Naive thymus-derived CD4-positive, alpha-beta T cell (primary cell): ENCODE measurements at regions not wholly inside any gene's neighbourhood (a gene's known extent, or its start where the extent isn't known, plus 50 kb on each side); places are given as distances from the start of the nearest gene placed in this dataset.

ENCODE experiments used
- ATAC-seq: fragments of 150-1000 bp; cut with Tn5 transposase; 2 replicates; pipeline ENCODE4 v1.10.0; 2021; ENCODE audit warnings: mild to moderate bottlenecking, moderate library complexity
- CTCF ChIA-PET: fragments of 350-600 bp; sonication (Branson Sonifier 250); formaldehyde crosslinking; loops from one replicate; lab custom pipeline; 2021; ENCODE audit warnings: antibody characterized with exemption; lab: Charles Lee
- POLR2A ChIA-PET: fragments of 350-600 bp; sonication (Branson Sonifier 250); formaldehyde crosslinking; loops from one replicate; lab custom pipeline; 2021; ENCODE audit warnings: antibody characterized with exemption, inconsistent platforms; lab: Charles Lee
- DNase-seq, 9 donors: peaks; one replicate each; pipeline versions ENCODE4 v3.0.0 to v3.0.0-alpha.2; 2020 to 2022; ENCODE audit warnings: mixed read lengths in 1 of 9
- H3K27ac ChIP-seq: one replicate; pipeline ENCODE4 v1.7.0; 2013; ENCODE audit warnings: mild to moderate bottlenecking, low read depth, low read length, moderate library complexity
- H3K27me3 ChIP-seq, 2 donors: one replicate each; pipeline ENCODE4 v1.7.0; 2013; ENCODE audit warnings: low read length in 2 of 2, mild to moderate bottlenecking in 2 of 2, moderate library complexity in 2 of 2; ENCODE audit not compliant: control insufficient read depth in 2 of 2, insufficient read depth in 2 of 2
- H3K36me3 ChIP-seq, 3 experiments: 1 replicate in 2 of 3; 2 replicates in 1 of 3; pipeline ENCODE4 v1.7.0; 2013; ENCODE audit warnings: low read length in 3 of 3, mild to moderate bottlenecking in 3 of 3, moderate library complexity in 1 of 3; ENCODE audit not compliant: insufficient read depth in 3 of 3, control insufficient read depth in 2 of 3
- H3K4me1 ChIP-seq, 2 donors: one replicate each; pipeline ENCODE4 v1.7.0; 2013; ENCODE audit warnings: low read length in 2 of 2, mild to moderate bottlenecking in 2 of 2, moderate library complexity in 1 of 2; ENCODE audit not compliant: control insufficient read depth in 2 of 2, insufficient read depth in 2 of 2
- H3K4me3 ChIP-seq: 2 replicates; pipeline ENCODE4 v1.7.0; 2013; ENCODE audit warnings: mild to moderate bottlenecking, low read length
- H3K9me3 ChIP-seq, 3 experiments: 1 replicate in 2 of 3; 2 replicates in 1 of 3; pipeline ENCODE4 v1.7.0; 2013; ENCODE audit warnings: low read length in 3 of 3; ENCODE audit not compliant: control insufficient read depth in 2 of 3
- H3K27ac Mint-ChIP-seq, 9 donors: one replicate each; pipeline ENCODE4 v1.8.0; 2020 to 2022; ENCODE audit warnings: mixed read lengths in 9 of 9, mild to moderate bottlenecking in 8 of 9, moderate library complexity in 5 of 9, inconsistent platforms in 2 of 9
- H3K27me3 Mint-ChIP-seq, 5 donors: one replicate each; pipeline ENCODE4 v1.8.0; 2021 to 2022; ENCODE audit warnings: mixed read lengths in 5 of 5, mild to moderate bottlenecking in 1 of 5
- H3K36me3 Mint-ChIP-seq, 5 donors: one replicate each; pipeline ENCODE4 v1.8.0; 2020 to 2022; ENCODE audit warnings: mixed read lengths in 5 of 5, mild to moderate bottlenecking in 3 of 5, inconsistent platforms in 1 of 5
- H3K4me1 Mint-ChIP-seq, 7 donors: one replicate each; pipeline ENCODE4 v1.8.0; 2020 to 2022; ENCODE audit warnings: mixed read lengths in 7 of 7, mild to moderate bottlenecking in 3 of 7, inconsistent platforms in 1 of 7
- H3K4me3 Mint-ChIP-seq, 10 donors: one replicate each; pipeline ENCODE4 v1.8.0; 2020 to 2022; ENCODE audit warnings: mild to moderate bottlenecking in 10 of 10, mixed read lengths in 10 of 10, moderate library complexity in 6 of 10, inconsistent platforms in 2 of 10
- H3K9me3 Mint-ChIP-seq, 11 donors: one replicate each; pipeline ENCODE4 v1.8.0; 2020 to 2022; ENCODE audit warnings: mixed read lengths in 11 of 11, mild to moderate bottlenecking in 4 of 11, inconsistent platforms in 1 of 11, moderate library complexity in 1 of 11
- intact Hi-C, 2 donors: fragments of 100-400 bp; cut with micrococcal nuclease; formaldehyde crosslinking; loops; one replicate each; pipeline ENCODE4 v1.15.1; 2023

GRCh38 chr1:30353637-30354036 is 369.7 kb downstream of the MATN1 start:
- peaks cover 0 to 3% (median 0%) of the 10 kb centered on the region in 5 donors for H3K36me3 Mint-ChIP-seq
- Histone ChIP-seq H3K27me3 (peaks cover 0 to 3% of the 10 kb centered on the region in 2 donors), H3K27ac (no peak overlapping the region), H3K9me3 (no peaks in the 10 kb centered on the region), H3K4me3 (no peak overlapping the region), H3K4me1 (no peaks in the 10 kb centered on the region), H3K36me3 (no peaks in the 10 kb centered on the region)
- intact Hi-C loops = no loop called here
- CTCF ChIA-PET = no interaction called here
- H3K4me1 Mint-ChIP-seq = no peaks in the 10 kb centered on the region
- POLR2A ChIA-PET = no interaction called here
- peaks cover 0 to 10% (median 0%) of the 10 kb centered on the region in 11 donors for H3K9me3 Mint-ChIP-seq
- DNase-seq = no peak
- no peak overlapping the region for H3K4me3 Mint-ChIP-seq
- no peak overlapping the region for H3K27ac Mint-ChIP-seq
- ATAC-seq = no peak
- peaks cover 30 to 59% (median 49%) of the 10 kb centered on the region in 5 donors for H3K27me3 Mint-ChIP-seq

DNA sequence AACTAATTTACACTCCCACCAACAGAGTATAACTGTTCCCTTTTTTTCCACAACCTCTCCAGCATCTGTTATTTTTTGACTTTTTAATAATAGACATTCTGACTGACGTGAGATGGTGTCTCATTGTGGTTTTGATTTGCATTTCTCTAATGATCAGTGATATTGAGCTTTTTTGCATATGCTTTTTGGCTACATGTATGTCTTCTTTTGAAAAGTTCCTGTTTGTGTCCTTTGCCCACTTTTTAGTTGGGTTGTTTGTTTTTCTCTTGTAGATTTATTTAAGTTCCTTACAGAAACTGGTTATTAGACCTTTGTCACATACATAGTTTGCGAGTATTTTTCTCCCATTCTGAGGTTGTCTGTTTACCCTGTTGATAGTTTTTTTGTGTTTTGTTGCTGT is 375.2 kb downstream of the MATN1 start:
- CTCF ChIA-PET = no interaction called here

DNA sequence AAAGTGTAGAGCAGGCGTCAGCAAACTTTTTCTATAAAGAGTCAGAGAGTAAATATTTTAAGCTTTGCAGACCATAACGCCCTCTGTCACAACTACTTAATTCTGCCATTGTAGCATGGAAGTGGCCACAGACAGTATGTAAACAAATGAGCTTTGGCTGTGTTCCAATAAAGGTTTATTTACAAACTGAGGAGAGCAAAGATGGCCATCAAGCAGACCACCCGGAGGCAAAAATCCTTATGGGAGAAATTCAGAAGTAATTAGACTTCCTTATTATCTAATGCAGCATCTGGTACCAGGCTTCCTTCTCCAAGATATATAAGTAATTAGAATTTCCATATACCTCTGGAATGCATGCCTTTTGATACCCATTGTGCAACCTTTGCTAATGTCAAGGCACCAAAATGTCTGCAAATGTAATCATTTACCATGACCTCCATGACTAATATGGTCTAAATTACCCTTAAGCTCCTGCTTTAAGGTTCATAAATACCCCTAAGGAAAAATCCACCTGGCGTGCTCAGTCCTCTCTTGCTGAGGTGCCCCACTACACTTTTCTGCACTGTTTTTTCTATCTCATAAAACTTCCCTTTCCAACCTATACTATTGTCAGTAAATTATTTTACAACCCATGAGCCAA is 377.8 kb downstream of the MATN1 start:
- Mint-ChIP-seq H3K27ac (no peak overlapping the region), H3K9me3 (peaks cover 0 to 31% (median 8%) of the 10 kb centered on the region in 11 donors), H3K27me3 (peaks cover 30 to 49% (median 42%) of the 10 kb centered on the region in 5 donors), H3K36me3 (peaks cover 0 to 3% (median 0%) of the 10 kb centered on the region in 5 donors), H3K4me1 (no peaks in the 10 kb centered on the region), H3K4me3 (no peak overlapping the region)
- DNase-seq (no peak), ATAC-seq (no peak)
- no peaks in the 10 kb centered on the region for H3K9me3 ChIP-seq
- no peaks in the 10 kb centered on the region for H3K36me3 ChIP-seq
- no peak overlapping the region for H3K27ac ChIP-seq
- POLR2A ChIA-PET = no interaction called here
- CTCF ChIA-PET = no interaction called here
- H3K4me1 ChIP-seq = no peaks in the 10 kb centered on the region
- intact Hi-C loops = no loop called here
- no peaks in the 10 kb centered on the region for H3K27me3 ChIP-seq
- no peak overlapping the region for H3K4me3 ChIP-seq

More for the DNA sequence above, 375.2 kb downstream of the MATN1 start:
- H3K27me3 Mint-ChIP-seq = peaks cover 42 to 51% (median 49%) of the 10 kb centered on the region in 5 donors
- H3K9me3 Mint-ChIP-seq = peaks cover 0 to 28% (median 8%) of the 10 kb centered on the region in 11 donors
- intact Hi-C loops = no loop called here
- Histone ChIP-seq H3K27ac (no peak overlapping the region), H3K4me3 (no peak overlapping the region), H3K27me3 (peaks cover 0 to 3% of the 10 kb centered on the region in 2 donors), H3K9me3 (no peaks in the 10 kb centered on the region), H3K4me1 (no peaks in the 10 kb centered on the region), H3K36me3 (no peaks in the 10 kb centered on the region)
- no peak overlapping the region for H3K27ac Mint-ChIP-seq
- DNase-seq = no peak
- POLR2A ChIA-PET = no interaction called here
- peaks cover 0 to 3% (median 0%) of the 10 kb centered on the region in 5 donors for H3K36me3 Mint-ChIP-seq
- H3K4me3 Mint-ChIP-seq = no peak overlapping the region
- ATAC-seq = no peak
- H3K4me1 Mint-ChIP-seq = no peaks in the 10 kb centered on the region

DNA sequence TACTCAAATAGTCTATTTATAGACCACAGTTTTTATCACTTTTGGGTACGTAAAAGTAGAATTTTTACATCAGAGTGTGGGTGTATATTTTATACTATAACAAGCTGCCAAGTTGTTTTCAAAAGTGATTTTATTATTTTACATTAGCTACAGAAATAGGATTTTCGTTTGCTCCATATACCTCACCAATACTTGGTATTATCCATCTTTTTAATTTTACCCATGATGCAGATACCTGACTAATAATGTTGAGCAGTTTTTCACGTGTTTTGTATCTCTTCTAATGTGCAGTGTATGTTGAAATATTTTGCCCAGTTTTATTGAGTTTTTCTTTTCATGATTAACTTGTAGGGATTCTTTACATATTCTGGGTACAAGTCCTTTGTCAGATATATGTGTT is 379.8 kb downstream of the MATN1 start:
- Mint-ChIP-seq H3K27me3 (peaks cover 28 to 38% (median 36%) of the 10 kb centered on the region in 5 donors), H3K36me3 (no peaks in the 10 kb centered on the region), H3K4me1 (no peaks in the 10 kb centered on the region), H3K4me3 (no peak overlapping the region), H3K27ac (no peak overlapping the region), H3K9me3 (peaks cover 0 to 20% (median 8%) of the 10 kb centered on the region in 11 donors)
- H3K4me1 ChIP-seq = no peaks in the 10 kb centered on the region
- no peaks in the 10 kb centered on the region for H3K27me3 ChIP-seq
- ATAC-seq = no peak
- intact Hi-C loops = no loop called here
- H3K27ac ChIP-seq = no peak overlapping the region
- no peak for DNase-seq
- no peaks in the 10 kb centered on the region for H3K36me3 ChIP-seq
- POLR2A ChIA-PET = no interaction called here
- no peaks in the 10 kb centered on the region for H3K9me3 ChIP-seq
- CTCF ChIA-PET = no interaction called here
- no peak overlapping the region for H3K4me3 ChIP-seq

DNA sequence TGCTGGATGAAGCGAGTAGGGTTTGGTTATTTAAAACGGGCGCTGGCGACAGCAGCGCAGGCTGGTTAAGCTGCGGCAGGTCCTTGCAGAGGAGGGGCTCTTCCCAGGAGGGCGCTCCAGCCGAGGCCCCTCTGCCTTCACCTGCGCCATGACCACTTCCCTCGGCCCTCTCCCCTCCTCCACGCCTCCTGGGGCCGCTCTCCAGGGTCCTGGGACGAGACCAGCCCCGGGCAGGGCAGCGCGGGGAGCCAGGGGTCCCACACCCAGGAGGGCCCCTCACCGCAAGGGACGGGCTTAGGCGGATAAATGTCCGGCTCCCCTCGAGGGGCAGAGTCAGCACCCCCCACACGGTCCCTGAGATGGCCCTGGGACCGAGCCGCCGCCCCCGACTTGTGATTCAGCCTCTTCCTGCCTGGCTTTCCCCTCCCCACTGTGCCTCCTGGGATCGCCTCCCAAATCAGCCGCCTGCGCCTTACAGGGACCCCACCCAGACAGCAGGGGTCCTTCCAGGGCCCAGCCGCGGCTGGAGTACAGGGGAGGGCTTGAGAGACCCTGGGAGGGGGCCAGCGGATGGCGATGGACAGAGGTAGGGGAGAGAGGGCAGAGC is 380.7 kb downstream of the MATN1 start:
- intact Hi-C loops = no loop called here
- Histone ChIP-seq H3K27me3 (no peaks in the 10 kb centered on the region), H3K9me3 (no peaks in the 10 kb centered on the region), H3K4me1 (no peaks in the 10 kb centered on the region), H3K36me3 (no peaks in the 10 kb centered on the region), H3K4me3 (no peak overlapping the region), H3K27ac (no peak overlapping the region)
- no peak overlapping the region for H3K4me3 Mint-ChIP-seq
- H3K36me3 Mint-ChIP-seq = no peaks in the 10 kb centered on the region
- peaks cover 23 to 36% (median 34%) of the 10 kb centered on the region in 5 donors for H3K27me3 Mint-ChIP-seq
- no peak overlapping the region for H3K27ac Mint-ChIP-seq
- ATAC-seq = no peak
- DNase-seq = no peak
- CTCF ChIA-PET = no interaction called here
- peaks cover 0 to 11% (median 1%) of the 10 kb centered on the region in 11 donors for H3K9me3 Mint-ChIP-seq
- POLR2A ChIA-PET = no interaction called here
- H3K4me1 Mint-ChIP-seq = no peaks in the 10 kb centered on the region

DNA sequence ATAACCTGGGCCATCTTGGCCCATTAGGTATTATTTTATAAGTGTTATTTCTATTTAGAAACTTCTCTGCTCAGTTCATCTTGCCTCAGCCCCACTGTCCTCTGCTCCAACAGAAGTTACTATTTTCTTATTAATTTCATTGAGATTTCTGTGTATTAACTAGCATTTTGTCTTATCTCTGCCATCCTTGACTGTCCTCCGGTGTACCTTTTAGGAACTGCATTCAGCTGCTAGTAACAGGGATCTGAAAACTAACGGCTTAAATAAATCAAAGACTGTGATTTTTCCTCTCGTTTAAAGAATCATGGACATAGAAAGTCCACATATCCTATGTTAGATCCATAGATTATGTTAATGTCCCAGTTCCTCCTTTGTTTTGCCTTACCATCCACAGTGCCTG is 382.5 kb downstream of the MATN1 start:
- Histone ChIP-seq H3K4me1 (no peaks in the 10 kb centered on the region), H3K9me3 (no peaks in the 10 kb centered on the region), H3K4me3 (no peak overlapping the region), H3K27ac (no peak overlapping the region), H3K27me3 (no peaks in the 10 kb centered on the region), H3K36me3 (no peaks in the 10 kb centered on the region)
- CTCF ChIA-PET = no interaction called here
- ATAC-seq (no peak), DNase-seq (no peak)
- Mint-ChIP-seq H3K9me3 (peaks cover 0 to 9% (median 0%) of the 10 kb centered on the region in 11 donors), H3K4me1 (no peaks in the 10 kb centered on the region), H3K27ac (no peak overlapping the region), H3K27me3 (peaks cover 21 to 33% (median 28%) of the 10 kb centered on the region in 5 donors), H3K4me3 (no peak overlapping the region), H3K36me3 (no peaks in the 10 kb centered on the region)
- POLR2A ChIA-PET = no interaction called here
- intact Hi-C loops = no loop called here

DNA sequence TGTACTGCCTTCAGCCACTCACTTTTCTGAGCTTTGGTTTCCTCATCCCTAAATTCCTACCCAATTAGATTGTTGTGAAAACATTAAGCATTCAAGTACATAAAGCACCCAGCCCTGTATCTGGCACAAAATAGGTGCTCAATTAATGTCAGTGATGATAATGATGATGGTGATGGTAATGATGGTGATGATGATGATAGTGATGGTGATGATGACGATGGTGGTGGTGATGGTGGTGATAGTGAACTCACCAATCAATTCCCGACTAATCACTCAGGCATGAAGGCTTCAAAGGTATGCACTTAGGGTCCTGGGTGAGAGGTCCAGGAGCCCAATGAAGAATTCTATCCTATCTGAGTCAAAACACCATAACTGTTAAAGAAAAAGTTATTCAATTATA is 383.5 kb downstream of the MATN1 start:
- H3K27ac ChIP-seq = no peak overlapping the region
- H3K27me3 ChIP-seq = no peaks in the 10 kb centered on the region
- Mint-ChIP-seq H3K27ac (no peak overlapping the region), H3K4me3 (no peak overlapping the region), H3K27me3 (peaks cover 16 to 30% (median 23%) of the 10 kb centered on the region in 5 donors), H3K4me1 (no peaks in the 10 kb centered on the region), H3K36me3 (no peaks in the 10 kb centered on the region), H3K9me3 (peaks cover 0 to 9% (median 0%) of the 10 kb centered on the region in 11 donors)
- intact Hi-C loops = no loop called here
- ChIA-PET CTCF (no interaction called here), POLR2A (interaction anchor here (0.6 kb wide), 1 partner anchor 10 kb away, joined by 3 read pairs; no protein-coding TSS in a partner anchor)
- no peaks in the 10 kb centered on the region for H3K9me3 ChIP-seq
- H3K4me3 ChIP-seq = no peak overlapping the region
- H3K36me3 ChIP-seq = no peaks in the 10 kb centered on the region
- no peaks in the 10 kb centered on the region for H3K4me1 ChIP-seq
- ATAC-seq (no peak), DNase-seq (no peak)
